OCI-M2 (cell line): ENCODE measurements at regions not wholly inside any gene's neighbourhood (a gene's known extent, or its start where the extent isn't known, plus 50 kb on each side); places are given as distances from the start of the nearest gene placed in this dataset.
"Not testable (repeated sequence)": the region's sequence is repeated elsewhere in the genome, so short reads cannot be mapped to it uniquely, and the experiment has no call there.

Experiments
- DNase-seq: peaks from one replicate; lab custom pipeline; 2025; ENCODE audit not compliant: unreplicated experiment; lab: John Stamatoyannopoulos, UW

DNA sequence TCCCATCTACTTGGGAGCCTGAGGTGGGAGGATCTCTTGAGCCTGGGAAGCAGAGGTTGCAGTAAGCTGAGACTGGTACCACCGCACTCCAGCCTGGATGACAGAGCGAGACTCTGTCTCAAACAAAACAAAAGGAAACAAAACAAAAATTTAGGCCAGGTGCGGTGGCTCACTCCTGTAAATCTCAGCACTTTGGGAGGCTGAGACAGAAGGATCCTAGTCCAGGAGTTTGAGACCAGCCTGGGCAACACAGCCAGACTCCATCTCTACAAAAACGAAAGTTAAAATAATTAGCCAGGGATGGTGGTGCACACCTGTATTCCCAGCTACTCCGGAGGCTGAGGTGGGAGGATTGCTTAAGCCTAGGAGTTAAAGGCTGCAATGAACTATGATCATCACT lies 183.2 kb upstream of the ZNF217 start:
- no peak for DNase-seq

- DNase-seq, result no peak
These were observed 181.0 kb upstream of the ZNF217 start for GRCh38 chr20:53774461-53775203.

- DNase-seq, result no peak
These were observed 180.3 kb upstream of the ZNF217 start for GRCh38 chr20:53773792-53774401.

- DNase-seq, result not testable (repeated sequence)
These were observed 179.6 kb upstream of the ZNF217 start for GRCh38 chr20:53773066-53773791.

DNA sequence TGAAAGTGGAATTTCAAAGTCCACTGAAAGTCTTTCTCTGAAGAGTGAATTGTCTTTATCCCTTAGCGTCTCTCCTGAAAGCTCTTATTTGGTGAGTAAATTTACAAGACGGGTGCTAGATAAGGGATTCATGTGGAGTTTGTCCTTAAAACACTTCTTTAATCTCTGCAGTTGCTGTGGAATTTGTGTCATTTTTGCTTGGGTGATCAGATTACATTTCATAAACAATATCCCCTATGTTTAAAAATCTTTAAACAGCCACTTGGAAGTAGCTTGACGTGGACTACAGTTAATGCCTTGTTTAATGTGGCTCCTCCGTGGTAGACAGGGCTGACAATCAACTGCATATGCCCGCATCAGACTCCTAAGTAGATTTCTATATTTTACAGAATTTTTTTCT lies 175.4 kb upstream of the ZNF217 start:
- no peak for DNase-seq

DNA sequence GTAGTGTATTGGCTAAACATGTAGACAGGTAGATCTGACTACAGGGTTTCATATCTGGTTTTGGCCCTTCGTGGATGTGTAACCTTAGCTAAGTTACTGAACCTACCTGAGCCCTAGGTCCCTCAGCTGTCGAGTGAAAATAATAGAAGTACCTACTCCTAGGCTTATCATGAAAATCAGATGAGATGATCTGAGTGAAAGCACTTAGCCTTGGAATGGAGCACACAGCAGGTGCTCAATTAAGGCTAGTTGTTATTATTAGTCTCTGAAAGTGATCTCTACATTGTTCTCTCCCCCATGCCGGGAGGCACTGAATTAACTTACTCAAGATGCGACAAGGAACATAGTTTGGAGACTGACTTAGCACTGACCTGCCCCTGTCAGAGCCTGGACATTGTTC lies 174.7 kb upstream of the ZNF217 start:
- no peak for DNase-seq

DNA sequence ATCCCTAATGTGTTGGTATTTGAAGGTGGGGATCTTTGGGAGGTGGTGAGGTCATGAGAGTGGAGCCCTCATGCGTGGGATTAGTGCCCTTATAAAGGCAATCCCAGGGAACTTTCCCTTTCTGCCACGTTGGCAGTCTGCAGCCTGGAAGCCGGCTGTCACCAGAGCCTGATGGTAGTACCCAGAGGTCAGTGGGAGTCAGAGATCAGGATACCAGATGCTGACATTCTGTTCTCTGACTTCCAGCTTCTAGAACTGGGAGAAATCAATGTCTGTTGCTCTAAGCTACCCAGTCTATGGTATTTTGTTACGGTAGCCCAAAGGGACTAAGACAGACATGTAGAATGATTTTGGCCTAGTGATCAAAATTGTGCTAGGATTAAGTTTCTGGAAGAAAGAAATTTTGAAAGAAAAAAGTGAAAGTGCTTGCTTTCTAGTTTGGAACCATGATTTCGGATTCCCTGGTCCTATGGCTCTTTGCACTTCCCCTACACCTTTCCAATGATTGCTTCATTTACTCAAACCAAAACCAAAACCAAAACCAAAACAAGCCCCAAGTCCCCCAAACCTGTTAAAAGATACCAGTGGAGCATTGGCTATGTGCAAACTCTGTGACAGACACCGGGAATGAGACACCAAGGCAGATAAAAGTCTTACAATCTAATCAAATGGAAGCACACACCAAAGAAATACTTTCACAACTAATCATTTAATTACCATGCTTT lies 173.7 kb upstream of the ZNF217 start:
- DNase-seq, result no peak

DNA sequence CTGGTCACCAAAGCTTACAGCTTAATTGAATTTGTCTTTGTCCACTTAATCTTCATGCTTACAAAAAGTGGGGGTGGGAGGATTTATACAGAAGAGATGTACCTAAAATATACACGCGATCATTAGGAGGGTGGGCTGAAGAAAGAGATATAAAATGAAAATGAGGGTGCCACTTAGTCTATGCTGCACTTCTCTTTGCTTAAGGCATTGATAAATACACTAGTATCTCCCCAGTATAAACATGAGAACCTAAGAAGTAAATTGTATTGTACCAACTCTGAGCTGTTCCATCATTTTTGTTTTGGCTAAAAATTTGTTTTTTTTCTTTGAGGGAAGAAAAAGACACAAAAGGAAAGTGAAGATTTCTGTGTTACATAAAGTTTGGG lies 170.8 kb upstream of the ZNF217 start:
- no peak for DNase-seq

- DNase-seq, result no peak
These were observed 170.2 kb upstream of the ZNF217 start for GRCh38 chr20:53763707-53764414.

GRCh38 chr20:53762423-53762798 lies 168.8 kb upstream of the ZNF217 start:
- not testable (repeated sequence) for DNase-seq

DNA sequence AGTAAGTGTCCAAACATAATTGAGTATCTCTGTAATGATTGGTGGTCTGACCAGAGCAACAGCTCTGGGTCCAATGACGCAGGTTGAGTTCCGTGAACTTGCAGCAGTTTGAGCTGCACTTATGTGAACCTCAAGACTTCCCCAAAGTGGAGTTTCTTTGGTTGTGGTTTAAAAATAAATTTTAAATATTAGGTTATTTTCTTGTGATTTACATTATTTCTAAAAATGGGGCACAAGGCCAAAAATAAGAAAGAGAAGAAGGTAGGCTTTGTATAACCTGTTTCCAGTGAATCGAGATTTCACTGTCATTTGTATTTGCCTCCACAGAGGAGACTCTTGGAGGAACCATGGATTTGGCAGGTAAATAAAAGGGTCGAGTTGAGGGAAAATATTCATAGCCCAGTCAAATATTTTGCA lies 166.4 kb upstream of the ZNF217 start:
- no peak for DNase-seq

GRCh38 chr20:53757472-53757913 lies 163.9 kb upstream of the ZNF217 start:
- DNase-seq, result no peak

DNA sequence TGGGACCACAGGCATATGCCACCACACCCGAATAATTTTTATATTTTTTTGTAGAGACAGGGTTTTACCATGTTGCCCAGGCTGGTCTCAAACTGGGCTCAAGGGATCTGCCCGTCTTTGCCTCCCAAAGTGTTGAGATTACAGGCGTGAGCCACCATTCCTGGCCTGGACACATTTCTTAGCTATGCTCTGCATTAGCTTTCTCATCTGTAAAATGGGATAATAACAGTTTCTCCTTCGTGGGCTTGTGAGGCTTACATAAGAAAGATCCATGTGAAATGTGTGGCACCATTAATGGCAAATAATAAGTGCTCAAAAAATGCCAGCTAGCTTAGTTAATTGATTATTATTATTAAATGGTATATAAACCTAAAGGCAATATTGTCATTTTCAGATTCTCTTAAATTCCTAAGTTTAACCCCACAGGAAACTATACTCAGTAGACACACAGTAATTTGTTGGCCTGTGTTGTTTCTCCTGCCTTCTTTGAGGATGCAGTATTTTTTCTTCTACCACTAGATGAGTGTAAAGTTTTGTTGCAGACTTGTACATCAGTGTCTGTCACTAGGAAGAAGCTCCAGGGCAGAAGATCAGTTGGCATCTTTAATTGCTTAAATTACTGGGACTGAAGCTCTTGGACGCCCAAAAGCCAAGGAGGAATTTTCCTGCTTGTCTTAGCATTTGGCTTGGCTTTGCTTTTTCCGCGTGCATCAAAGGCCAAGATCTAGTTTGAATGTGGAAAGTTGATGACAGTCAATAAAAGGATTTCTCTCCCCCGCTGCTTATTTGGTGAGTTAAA lies 162.3 kb upstream of the ZNF217 start:
- no peak for DNase-seq

- DNase-seq, result no peak
These were observed 160.3 kb upstream of the ZNF217 start for GRCh38 chr20:53753880-53754459.

GRCh38 chr20:53752971-53753879 lies 159.6 kb upstream of the ZNF217 start:
- no peak for DNase-seq

GRCh38 chr20:53752583-53752970 lies 158.9 kb upstream of the ZNF217 start:
- no peak for DNase-seq

- DNase-seq, result no peak
These were observed 158.1 kb upstream of the ZNF217 start for GRCh38 chr20:53751620-53752318.
